ENCODE measurements at regions not wholly inside any gene's neighbourhood (a gene's known extent, or its start where the extent isn't known, plus 50 kb on each side); places are given as distances from the start of the nearest gene placed in this dataset.
A peak's percentile ranks its signal among the peaks of the same experiment; 100 is the strongest.

- H3K36me3 ChIP-seq (ENCODE audit: control insufficient read depth, insufficient read depth, low read length), result no peaks in the 10 kb centered on the region
These were observed 853.9 kb downstream of the SORCS1 start for GRCh38 chr10:106310596-106310995.

GRCh38 chr10:106309376-106309775 is 855.1 kb downstream of the SORCS1 start:
- H3K36me3 ChIP-seq (ENCODE audit: control insufficient read depth, insufficient read depth, low read length), result no peaks in the 10 kb centered on the region
- peaks cover 9% of the 10 kb centered on the region for H3K4me1 ChIP-seq (ENCODE audit: control insufficient read depth, insufficient read depth, low read length)
- H3K27me3 ChIP-seq (ENCODE audit: control insufficient read depth, insufficient read depth, low read length, poor library complexity, severe bottlenecking), result no peaks in the 10 kb centered on the region
- no peak overlapping the region for H3K27ac ChIP-seq (ENCODE audit: insufficient read depth, low read depth, low read length, poor library complexity, severe bottlenecking)
- H3K9me3 ChIP-seq (ENCODE audit: control insufficient read depth, low read length), result no peaks in the 10 kb centered on the region
- H3K4me3 ChIP-seq (ENCODE audit: insufficient read depth, low read depth, low read length), result no peak overlapping the region
- WGBS, 2 experiments, result 91 to 99% methylated on average over 2 of the region's 2 CpGs

More at GRCh38 chr10:106310596-106310995, 853.9 kb downstream of the SORCS1 start:
- no peaks in the 10 kb centered on the region for H3K27me3 ChIP-seq (ENCODE audit: control insufficient read depth, insufficient read depth, low read length, poor library complexity, severe bottlenecking)
- H3K27ac ChIP-seq (ENCODE audit: insufficient read depth, low read depth, low read length, poor library complexity, severe bottlenecking), result no peak overlapping the region
- no peaks in the 10 kb centered on the region for H3K9me3 ChIP-seq (ENCODE audit: control insufficient read depth, low read length)
- no peak overlapping the region for H3K4me3 ChIP-seq (ENCODE audit: insufficient read depth, low read depth, low read length)
- WGBS, 2 experiments, result 21 to 24% methylated on average over 2 of the region's 2 CpGs
- H3K4me1 ChIP-seq (ENCODE audit: control insufficient read depth, insufficient read depth, low read length), result peaks cover 9% of the 10 kb centered on the region

GRCh38 chr10:106308284-106308683 is 856.2 kb downstream of the SORCS1 start:
- Histone ChIP-seq H3K9me3 (ENCODE audit: control insufficient read depth, low read length) (no peaks in the 10 kb centered on the region), H3K27ac (ENCODE audit: insufficient read depth, low read depth, low read length, poor library complexity, severe bottlenecking) (no peak overlapping the region), H3K4me1 (ENCODE audit: control insufficient read depth, insufficient read depth, low read length) (peaks cover 9% of the 10 kb centered on the region), H3K4me3 (ENCODE audit: insufficient read depth, low read depth, low read length) (no peak overlapping the region), H3K36me3 (ENCODE audit: control insufficient read depth, insufficient read depth, low read length) (no peaks in the 10 kb centered on the region), H3K27me3 (ENCODE audit: control insufficient read depth, insufficient read depth, low read length, poor library complexity, severe bottlenecking) (no peaks in the 10 kb centered on the region)
- WGBS, 2 experiments, result 96 to 98% methylated on average over 1 to 2 of the region's 2 CpGs

GRCh38 chr10:106304056-106304455 is 860.5 kb downstream of the SORCS1 start:
- WGBS, 2 experiments, result 95 to 100% methylated on average over 1 of the region's 1 CpG

GRCh38 chr10:106302961-106303360 is 861.5 kb downstream of the SORCS1 start:
- no peaks in the 10 kb centered on the region for H3K36me3 ChIP-seq (ENCODE audit: control insufficient read depth, insufficient read depth, low read length)
- no peaks in the 10 kb centered on the region for H3K27me3 ChIP-seq (ENCODE audit: control insufficient read depth, insufficient read depth, low read length, poor library complexity, severe bottlenecking)
- 79 to 92% methylated on average over 4 of the region's 4 CpGs for WGBS, 2 experiments
- H3K9me3 ChIP-seq (ENCODE audit: control insufficient read depth, low read length), result no peaks in the 10 kb centered on the region
- no peak overlapping the region for H3K4me3 ChIP-seq (ENCODE audit: insufficient read depth, low read depth, low read length)
- H3K27ac ChIP-seq (ENCODE audit: insufficient read depth, low read depth, low read length, poor library complexity, severe bottlenecking), result no peak overlapping the region
- H3K4me1 ChIP-seq (ENCODE audit: control insufficient read depth, insufficient read depth, low read length), result no peaks in the 10 kb centered on the region

More at GRCh38 chr10:106304056-106304455, 860.5 kb downstream of the SORCS1 start:
- Histone ChIP-seq H3K9me3 (ENCODE audit: control insufficient read depth, low read length) (no peaks in the 10 kb centered on the region), H3K4me3 (ENCODE audit: insufficient read depth, low read depth, low read length) (no peak overlapping the region), H3K36me3 (ENCODE audit: control insufficient read depth, insufficient read depth, low read length) (no peaks in the 10 kb centered on the region), H3K27ac (ENCODE audit: insufficient read depth, low read depth, low read length, poor library complexity, severe bottlenecking) (no peak overlapping the region), H3K27me3 (ENCODE audit: control insufficient read depth, insufficient read depth, low read length, poor library complexity, severe bottlenecking) (no peaks in the 10 kb centered on the region), H3K4me1 (ENCODE audit: control insufficient read depth, insufficient read depth, low read length) (no peaks in the 10 kb centered on the region)

GRCh38 chr10:106301146-106301545 is 863.4 kb downstream of the SORCS1 start:
- Histone ChIP-seq H3K36me3 (ENCODE audit: control insufficient read depth, insufficient read depth, low read length) (no peaks in the 10 kb centered on the region), H3K27me3 (ENCODE audit: control insufficient read depth, insufficient read depth, low read length, poor library complexity, severe bottlenecking) (no peaks in the 10 kb centered on the region), H3K27ac (ENCODE audit: insufficient read depth, low read depth, low read length, poor library complexity, severe bottlenecking) (no peak overlapping the region), H3K4me1 (ENCODE audit: control insufficient read depth, insufficient read depth, low read length) (no peaks in the 10 kb centered on the region), H3K9me3 (ENCODE audit: control insufficient read depth, low read length) (no peaks in the 10 kb centered on the region), H3K4me3 (ENCODE audit: insufficient read depth, low read depth, low read length) (no peak overlapping the region)
- 92 to 100% methylated on average over 1 of the region's 1 CpG for WGBS, 2 experiments

GRCh38 chr10:106296750-106297392 is 867.6 kb downstream of the SORCS1 start:
- H3K9me3 ChIP-seq (ENCODE audit: control insufficient read depth, low read length), result no peaks in the 10 kb centered on the region
- H3K4me1 ChIP-seq (ENCODE audit: control insufficient read depth, insufficient read depth, low read length), result no peaks in the 10 kb centered on the region
- no peak overlapping the region for H3K27ac ChIP-seq (ENCODE audit: insufficient read depth, low read depth, low read length, poor library complexity, severe bottlenecking)
- 78 to 89% methylated on average over 3 of the region's 3 CpGs for WGBS, 2 experiments
- no peaks in the 10 kb centered on the region for H3K36me3 ChIP-seq (ENCODE audit: control insufficient read depth, insufficient read depth, low read length)
- no peaks in the 10 kb centered on the region for H3K27me3 ChIP-seq (ENCODE audit: control insufficient read depth, insufficient read depth, low read length, poor library complexity, severe bottlenecking)
- no peak overlapping the region for H3K4me3 ChIP-seq (ENCODE audit: insufficient read depth, low read depth, low read length)

GRCh38 chr10:106284802-106285587 is 879.5 kb downstream of the SORCS1 start:
- no peaks in the 10 kb centered on the region for H3K9me3 ChIP-seq (ENCODE audit: control insufficient read depth, low read length)
- H3K4me3 ChIP-seq (ENCODE audit: insufficient read depth, low read depth, low read length), result no peak overlapping the region
- H3K27me3 ChIP-seq (ENCODE audit: control insufficient read depth, insufficient read depth, low read length, poor library complexity, severe bottlenecking), result no peaks in the 10 kb centered on the region
- H3K27ac ChIP-seq (ENCODE audit: insufficient read depth, low read depth, low read length, poor library complexity, severe bottlenecking), result no peak overlapping the region
- no peaks in the 10 kb centered on the region for H3K36me3 ChIP-seq (ENCODE audit: control insufficient read depth, insufficient read depth, low read length)
- WGBS, 2 experiments, result 90% methylated on average over 4 of the region's 4 CpGs
- H3K4me1 ChIP-seq (ENCODE audit: control insufficient read depth, insufficient read depth, low read length), result peaks cover 7% of the 10 kb centered on the region

- Histone ChIP-seq H3K27me3 (ENCODE audit: control insufficient read depth, insufficient read depth, low read length, poor library complexity, severe bottlenecking) (no peaks in the 10 kb centered on the region), H3K4me3 (ENCODE audit: insufficient read depth, low read depth, low read length) (no peak overlapping the region), H3K36me3 (ENCODE audit: control insufficient read depth, insufficient read depth, low read length) (no peaks in the 10 kb centered on the region), H3K9me3 (ENCODE audit: control insufficient read depth, low read length) (no peaks in the 10 kb centered on the region), H3K4me1 (ENCODE audit: control insufficient read depth, insufficient read depth, low read length) (peaks cover 7% of the 10 kb centered on the region), H3K27ac (ENCODE audit: insufficient read depth, low read depth, low read length, poor library complexity, severe bottlenecking) (peak overlapping the region; percentile 9)
- WGBS, 2 experiments, result 53 to 59% methylated on average over 7 of the region's 7 CpGs
These were observed 883.5 kb downstream of the SORCS1 start for GRCh38 chr10:106280896-106281460.

GRCh38 chr10:106278383-106278782 is 886.1 kb downstream of the SORCS1 start:
- no peaks in the 10 kb centered on the region for H3K9me3 ChIP-seq (ENCODE audit: control insufficient read depth, low read length)
- H3K27me3 ChIP-seq (ENCODE audit: control insufficient read depth, insufficient read depth, low read length, poor library complexity, severe bottlenecking), result no peaks in the 10 kb centered on the region
- no peaks in the 10 kb centered on the region for H3K36me3 ChIP-seq (ENCODE audit: control insufficient read depth, insufficient read depth, low read length)
- H3K27ac ChIP-seq (ENCODE audit: insufficient read depth, low read depth, low read length, poor library complexity, severe bottlenecking), result no peak overlapping the region
- no peaks in the 10 kb centered on the region for H3K4me1 ChIP-seq (ENCODE audit: control insufficient read depth, insufficient read depth, low read length)
- 70 to 77% methylated on average over 1 of the region's 1 CpG for WGBS, 2 experiments
- no peak overlapping the region for H3K4me3 ChIP-seq (ENCODE audit: insufficient read depth, low read depth, low read length)

Measured in ectodermal cell (in vitro differentiated cells).